K562 (cell line): ENCODE measurements at regions not wholly inside any gene's neighbourhood (a gene's known extent, or its start where the extent isn't known, plus 50 kb on each side); places are given as distances from the start of the nearest gene placed in this dataset.

ENCODE experiments used
- EP300 ChIP-seq: IDR thresholded peaks from 2 replicates; pipeline ENCODE4 v1.6.1; 2012; ENCODE audit warnings: low read length, improper control_type of control experiment
- SETDB1 ChIP-seq: IDR thresholded peaks from one replicate; pipeline ENCODE4 v1.6.1; 2012; ENCODE audit warnings: low read length, control low read depth, inconsistent platforms
- TF ChIP-seq, protein P1 (sequence below): sonication (generic); formaldehyde crosslinking; IDR thresholded peaks from 2 replicates; pipeline ENCODE4 v1.8.1; 2022; ENCODE audit warnings: missing genetic modification reagents
- TF ChIP-seq, protein P2 (sequence below), 2 experiments: fragments of 450-650 bp; formaldehyde crosslinking in 1 of 2; IDR thresholded peaks; 2 replicates each; pipeline versions ENCODE4 v1.4.0 to v1.6.1; 2014 to 2020; ENCODE audit warnings: mild to moderate bottlenecking in 2 of 2, borderline replicate concordance in 1 of 2, low read depth in 1 of 2
- TF ChIP-seq, protein P3 (sequence below): fragments of 250-450 bp; sonication (Bioruptor Pico); IDR thresholded peaks from 2 replicates; pipeline ENCODE4 v1.8.0; 2022; ENCODE audit warnings: moderate library complexity, mild to moderate bottlenecking, inconsistent platforms

- no peak for TF ChIP-seq EP300
- TF ChIP-seq, protein P1, sequence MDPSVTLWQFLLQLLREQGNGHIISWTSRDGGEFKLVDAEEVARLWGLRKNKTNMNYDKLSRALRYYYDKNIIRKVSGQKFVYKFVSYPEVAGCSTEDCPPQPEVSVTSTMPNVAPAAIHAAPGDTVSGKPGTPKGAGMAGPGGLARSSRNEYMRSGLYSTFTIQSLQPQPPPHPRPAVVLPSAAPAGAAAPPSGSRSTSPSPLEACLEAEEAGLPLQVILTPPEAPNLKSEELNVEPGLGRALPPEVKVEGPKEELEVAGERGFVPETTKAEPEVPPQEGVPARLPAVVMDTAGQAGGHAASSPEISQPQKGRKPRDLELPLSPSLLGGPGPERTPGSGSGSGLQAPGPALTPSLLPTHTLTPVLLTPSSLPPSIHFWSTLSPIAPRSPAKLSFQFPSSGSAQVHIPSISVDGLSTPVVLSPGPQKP (CRISPR knock-in tag): no peak
- TF ChIP-seq, protein P2, sequence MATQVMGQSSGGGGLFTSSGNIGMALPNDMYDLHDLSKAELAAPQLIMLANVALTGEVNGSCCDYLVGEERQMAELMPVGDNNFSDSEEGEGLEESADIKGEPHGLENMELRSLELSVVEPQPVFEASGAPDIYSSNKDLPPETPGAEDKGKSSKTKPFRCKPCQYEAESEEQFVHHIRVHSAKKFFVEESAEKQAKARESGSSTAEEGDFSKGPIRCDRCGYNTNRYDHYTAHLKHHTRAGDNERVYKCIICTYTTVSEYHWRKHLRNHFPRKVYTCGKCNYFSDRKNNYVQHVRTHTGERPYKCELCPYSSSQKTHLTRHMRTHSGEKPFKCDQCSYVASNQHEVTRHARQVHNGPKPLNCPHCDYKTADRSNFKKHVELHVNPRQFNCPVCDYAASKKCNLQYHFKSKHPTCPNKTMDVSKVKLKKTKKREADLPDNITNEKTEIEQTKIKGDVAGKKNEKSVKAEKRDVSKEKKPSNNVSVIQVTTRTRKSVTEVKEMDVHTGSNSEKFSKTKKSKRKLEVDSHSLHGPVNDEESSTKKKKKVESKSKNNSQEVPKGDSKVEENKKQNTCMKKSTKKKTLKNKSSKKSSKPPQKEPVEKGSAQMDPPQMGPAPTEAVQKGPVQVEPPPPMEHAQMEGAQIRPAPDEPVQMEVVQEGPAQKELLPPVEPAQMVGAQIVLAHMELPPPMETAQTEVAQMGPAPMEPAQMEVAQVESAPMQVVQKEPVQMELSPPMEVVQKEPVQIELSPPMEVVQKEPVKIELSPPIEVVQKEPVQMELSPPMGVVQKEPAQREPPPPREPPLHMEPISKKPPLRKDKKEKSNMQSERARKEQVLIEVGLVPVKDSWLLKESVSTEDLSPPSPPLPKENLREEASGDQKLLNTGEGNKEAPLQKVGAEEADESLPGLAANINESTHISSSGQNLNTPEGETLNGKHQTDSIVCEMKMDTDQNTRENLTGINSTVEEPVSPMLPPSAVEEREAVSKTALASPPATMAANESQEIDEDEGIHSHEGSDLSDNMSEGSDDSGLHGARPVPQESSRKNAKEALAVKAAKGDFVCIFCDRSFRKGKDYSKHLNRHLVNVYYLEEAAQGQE (IDR thresholded peaks at IDR 0.05; ENCODE audit: borderline replicate concordance): no peak
- TF ChIP-seq, protein P2 (CRISPR knock-in tag; IDR thresholded peaks at IDR 0.05; ENCODE audit: low read depth): no peak
- TF ChIP-seq, protein P3, sequence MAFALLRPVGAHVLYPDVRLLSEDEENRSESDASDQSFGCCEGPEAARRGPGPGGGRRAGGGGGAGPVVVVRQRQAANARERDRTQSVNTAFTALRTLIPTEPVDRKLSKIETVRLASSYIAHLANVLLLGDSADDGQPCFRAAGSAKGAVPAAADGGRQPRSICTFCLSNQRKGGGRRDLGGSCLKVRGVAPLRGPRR (CRISPR knock-in tag): no peak
- TF ChIP-seq SETDB1: no peak
These were observed 222.7 kb upstream of the LNX1 start for GRCh38 chr4:53813998-53814397.
